GM12873 (cell line): ENCODE measurements at regions not wholly inside any gene's neighbourhood (a gene's known extent, or its start where the extent isn't known, plus 50 kb on each side); places are given as distances from the start of the nearest gene placed in this dataset.

Experiments used
- TF ChIP-seq, protein P1 (sequence below): IDR thresholded peaks from 2 replicates; pipeline ENCODE4 v1.5.1; 2012; ENCODE audit warnings: low read depth, mild to moderate bottlenecking, moderate library complexity, low read length, control low read depth; ENCODE audit not compliant: insufficient read depth; ENCODE audit errors: missing control alignments

DNA sequence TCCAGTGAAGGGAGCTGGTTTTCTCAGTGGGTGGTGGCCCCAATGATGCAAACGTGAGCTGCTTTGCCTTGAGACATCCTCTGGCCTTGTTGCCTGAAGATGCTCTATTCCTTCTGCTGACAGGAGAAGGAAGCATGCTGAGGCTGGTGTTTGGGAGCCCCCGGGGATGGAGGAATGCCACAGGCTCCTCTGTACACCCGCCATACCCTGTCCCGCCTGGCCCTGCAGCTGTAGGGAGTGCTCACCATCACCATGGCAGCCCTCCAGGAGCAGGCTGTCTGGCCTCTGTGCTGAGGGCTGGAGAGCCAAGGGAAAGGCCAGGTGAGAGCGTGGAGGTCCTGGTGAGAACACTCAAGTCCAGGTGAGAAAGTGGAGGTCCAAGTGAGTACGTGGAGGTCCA, 134.4 kb downstream of the MRPL36 start:
- TF ChIP-seq, protein P1, sequence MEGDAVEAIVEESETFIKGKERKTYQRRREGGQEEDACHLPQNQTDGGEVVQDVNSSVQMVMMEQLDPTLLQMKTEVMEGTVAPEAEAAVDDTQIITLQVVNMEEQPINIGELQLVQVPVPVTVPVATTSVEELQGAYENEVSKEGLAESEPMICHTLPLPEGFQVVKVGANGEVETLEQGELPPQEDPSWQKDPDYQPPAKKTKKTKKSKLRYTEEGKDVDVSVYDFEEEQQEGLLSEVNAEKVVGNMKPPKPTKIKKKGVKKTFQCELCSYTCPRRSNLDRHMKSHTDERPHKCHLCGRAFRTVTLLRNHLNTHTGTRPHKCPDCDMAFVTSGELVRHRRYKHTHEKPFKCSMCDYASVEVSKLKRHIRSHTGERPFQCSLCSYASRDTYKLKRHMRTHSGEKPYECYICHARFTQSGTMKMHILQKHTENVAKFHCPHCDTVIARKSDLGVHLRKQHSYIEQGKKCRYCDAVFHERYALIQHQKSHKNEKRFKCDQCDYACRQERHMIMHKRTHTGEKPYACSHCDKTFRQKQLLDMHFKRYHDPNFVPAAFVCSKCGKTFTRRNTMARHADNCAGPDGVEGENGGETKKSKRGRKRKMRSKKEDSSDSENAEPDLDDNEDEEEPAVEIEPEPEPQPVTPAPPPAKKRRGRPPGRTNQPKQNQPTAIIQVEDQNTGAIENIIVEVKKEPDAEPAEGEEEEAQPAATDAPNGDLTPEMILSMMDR: no peak

DNA sequence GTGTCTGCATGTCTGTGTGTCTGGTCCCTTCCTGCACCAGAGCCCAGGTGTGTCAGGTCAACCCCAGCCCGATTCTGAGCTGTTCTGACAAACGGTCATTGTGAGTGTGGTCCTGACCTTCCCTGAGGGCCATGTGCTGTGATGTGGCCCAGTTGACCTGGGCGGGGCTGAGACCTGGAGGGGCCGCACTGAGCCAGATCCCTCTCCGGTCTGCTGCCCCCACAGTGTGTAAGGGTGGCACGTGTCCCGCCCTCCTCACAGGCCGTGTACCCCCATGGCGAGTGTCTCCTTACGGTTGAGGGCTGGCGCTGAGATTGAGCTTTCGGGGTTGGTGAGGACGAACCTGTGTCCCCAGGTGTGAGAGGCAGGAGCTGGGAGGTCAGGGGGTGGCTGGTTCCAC, 136.5 kb downstream of the MRPL36 start:
- TF ChIP-seq, protein P1: no peak

- TF ChIP-seq, protein P1: no peak
Measured at GRCh38 chr5:1662559-1663085, 137.0 kb downstream of the MRPL36 start.

- TF ChIP-seq, protein P1: no peak
Measured at GRCh38 chr5:1661831-1662558, 137.6 kb downstream of the MRPL36 start.

DNA sequence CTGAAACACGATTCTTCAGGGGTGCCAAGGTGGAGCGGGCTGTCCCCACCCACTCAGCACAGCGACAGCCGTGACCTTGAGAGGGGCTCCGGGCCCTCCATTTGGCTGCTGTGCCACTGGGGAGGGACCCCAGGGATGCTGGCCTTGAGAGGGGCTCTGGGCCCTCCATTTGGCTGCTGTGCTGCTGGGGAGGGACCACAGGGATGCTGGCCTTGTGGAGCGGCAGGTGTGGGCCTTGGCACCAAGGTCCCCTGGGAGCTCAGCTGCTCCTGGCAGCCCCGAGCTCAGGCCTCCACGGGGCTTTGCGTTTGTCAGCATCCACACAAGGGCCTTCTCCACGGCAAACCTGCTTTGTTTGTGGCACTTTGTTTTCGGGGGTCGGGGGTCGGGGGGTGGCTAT, 137.6 kb upstream of the LPCAT1 start:
- TF ChIP-seq, protein P1: no peak

DNA sequence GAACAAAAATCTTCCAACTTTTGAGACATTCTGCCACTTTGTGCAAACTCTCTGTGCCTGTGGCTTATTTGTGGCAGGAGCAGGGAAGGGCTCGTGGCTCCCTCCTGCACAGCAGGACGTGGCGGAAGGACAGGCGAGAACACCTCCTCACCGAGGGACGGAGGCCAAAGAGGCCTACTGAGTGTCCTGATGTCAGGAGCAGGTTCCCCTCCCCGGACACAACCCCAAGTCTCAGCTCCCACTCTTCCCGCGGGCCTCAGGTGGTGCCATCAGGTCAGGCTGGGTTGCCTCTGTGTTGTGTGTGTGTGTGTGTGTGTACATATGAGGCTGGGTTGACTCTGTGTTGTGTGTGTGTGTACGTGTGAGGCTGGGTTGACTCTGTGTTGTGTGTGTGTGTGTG, 136.8 kb upstream of the LPCAT1 start:
- TF ChIP-seq, protein P1: no peak

- TF ChIP-seq, protein P1: no peak
Measured at GRCh38 chr5:1660001-1660400, 136.2 kb upstream of the LPCAT1 start.
